ENCODE measurements at regions not wholly inside any gene's neighbourhood (a gene's known extent, or its start where the extent isn't known, plus 50 kb on each side); places are given as distances from the start of the nearest gene placed in this dataset.

- TF ChIP-seq POLR2A (IDR thresholded peaks at IDR 0.05): no peak
- TF ChIP-seq, protein P1, sequence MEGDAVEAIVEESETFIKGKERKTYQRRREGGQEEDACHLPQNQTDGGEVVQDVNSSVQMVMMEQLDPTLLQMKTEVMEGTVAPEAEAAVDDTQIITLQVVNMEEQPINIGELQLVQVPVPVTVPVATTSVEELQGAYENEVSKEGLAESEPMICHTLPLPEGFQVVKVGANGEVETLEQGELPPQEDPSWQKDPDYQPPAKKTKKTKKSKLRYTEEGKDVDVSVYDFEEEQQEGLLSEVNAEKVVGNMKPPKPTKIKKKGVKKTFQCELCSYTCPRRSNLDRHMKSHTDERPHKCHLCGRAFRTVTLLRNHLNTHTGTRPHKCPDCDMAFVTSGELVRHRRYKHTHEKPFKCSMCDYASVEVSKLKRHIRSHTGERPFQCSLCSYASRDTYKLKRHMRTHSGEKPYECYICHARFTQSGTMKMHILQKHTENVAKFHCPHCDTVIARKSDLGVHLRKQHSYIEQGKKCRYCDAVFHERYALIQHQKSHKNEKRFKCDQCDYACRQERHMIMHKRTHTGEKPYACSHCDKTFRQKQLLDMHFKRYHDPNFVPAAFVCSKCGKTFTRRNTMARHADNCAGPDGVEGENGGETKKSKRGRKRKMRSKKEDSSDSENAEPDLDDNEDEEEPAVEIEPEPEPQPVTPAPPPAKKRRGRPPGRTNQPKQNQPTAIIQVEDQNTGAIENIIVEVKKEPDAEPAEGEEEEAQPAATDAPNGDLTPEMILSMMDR (IDR thresholded peaks at IDR 0.05): no peak
These were observed 319.5 kb upstream of the CXCR4 start for GRCh38 chr2:136437461-136437860.

All from thyroid gland (tissue), 4 donors.